SK-N-SH (cell line): ENCODE measurements at regions not wholly inside any gene's neighbourhood (a gene's known extent, or its start where the extent isn't known, plus 50 kb on each side); places are given as distances from the start of the nearest gene placed in this dataset.

Experiments
- CTCF ChIA-PET: fragments of 300-600, 350-600 bp; formaldehyde crosslinking; extraction: SDS; loops from one replicate; lab custom pipeline; 2021; lab: Yijun Ruan, JAX
- POLR2A ChIA-PET: fragments of 350-600 bp; sonication (Branson Sonifier 250); formaldehyde crosslinking; extraction: SDS; loops from one replicate; lab custom pipeline; 2020; ENCODE audit warnings: antibody characterized with exemption, inconsistent platforms; lab: Yijun Ruan, JAX
- DNase-seq: peaks from one replicate; pipeline ENCODE4 v3.0.0; 2012
- H2AFZ ChIP-seq: fragments of 200-600 bp; sonication (generic); 2 replicates; pipeline ENCODE4 v1.8.1; 2016; ENCODE audit warnings: antibody characterized with exemption, mild to moderate bottlenecking, low read depth
- H3F3A ChIP-seq: fragments of 200-600 bp; sonication (generic); replicated peaks from 2 replicates; pipeline ENCODE3; 2016; ENCODE audit warnings: antibody characterized with exemption, mild to moderate bottlenecking; ENCODE audit not compliant: insufficient read depth
- H3K27ac ChIP-seq, 2 experiments: fragments of 200-500 bp in 1 of 2; fragments of 200-600 bp in 1 of 2; sonication (Bioruptor generic) in 1 of 2; sonication (generic), shearing (Covaris generic) in 1 of 2; 2 replicates each; pipeline versions ENCODE4 v1.5.1 to v1.6.1; 2014 to 2016; ENCODE audit warnings: low read depth in 2 of 2, inconsistent platforms in 1 of 2, low read length in 1 of 2, mild to moderate bottlenecking in 1 of 2, mixed read lengths in 1 of 2
- H3K27me3 ChIP-seq: fragments of 200-600 bp; sonication (generic), shearing (Covaris generic); 2 replicates; pipeline ENCODE4 v1.6.1; 2016; ENCODE audit warnings: mixed run types; ENCODE audit not compliant: insufficient read depth
- H3K36me3 ChIP-seq, 2 experiments: fragments of 200-500 bp in 1 of 2; fragments of 200-600 bp in 1 of 2; sonication (Bioruptor generic) in 1 of 2; sonication (generic) in 1 of 2; replicated peaks in 1 of 2; 2 replicates each; pipeline versions ENCODE3 to v1.5.1; 2014 to 2016; ENCODE audit warnings: low read length in 1 of 2, mild to moderate bottlenecking in 1 of 2; ENCODE audit not compliant: insufficient read depth in 2 of 2, control insufficient read depth in 1 of 2
- H3K4me1 ChIP-seq, 2 experiments: fragments of 200-500 bp in 1 of 2; fragments of 200-600 bp in 1 of 2; sonication (Bioruptor generic) in 1 of 2; sonication (generic), shearing (Covaris generic) in 1 of 2; 2 replicates each; pipeline versions ENCODE4 v1.5.1 to v1.6.1; 2014 to 2016; ENCODE audit warnings: low read depth in 1 of 2, low read length in 1 of 2, mixed run types in 1 of 2; ENCODE audit not compliant: insufficient read depth in 2 of 2, control insufficient read depth in 1 of 2
- H3K4me2 ChIP-seq: fragments of 200-600 bp; sonication (generic), shearing (Covaris generic); 2 replicates; pipeline ENCODE4 v1.6.1; 2017; ENCODE audit warnings: mixed run types
- H3K4me3 ChIP-seq, 2 experiments: fragments of 200-500 bp in 1 of 2; fragments of 200-600 bp in 1 of 2; sonication (Bioruptor generic) in 1 of 2; sonication (generic), shearing (Covaris generic) in 1 of 2; 2 replicates each; pipeline versions ENCODE4 v1.5.1 to v1.8.1; 2014 to 2016; ENCODE audit warnings: low read depth in 2 of 2, inconsistent platforms in 1 of 2, low read length in 1 of 2, mild to moderate bottlenecking in 1 of 2, mixed read lengths in 1 of 2, moderate library complexity in 1 of 2
- H3K79me2 ChIP-seq: fragments of 200-600 bp; sonication (generic); 2 replicates; pipeline ENCODE4 v1.8.1; 2017; ENCODE audit warnings: mild to moderate bottlenecking; ENCODE audit not compliant: insufficient read depth
- H3K9ac ChIP-seq: fragments of 200-600 bp; sonication (generic); 2 replicates; pipeline ENCODE4 v1.6.1; 2017; ENCODE audit warnings: mixed run types
- H3K9me2 ChIP-seq: fragments of 200-600 bp; sonication (generic); 2 replicates; pipeline ENCODE4 v1.6.1; 2017; ENCODE audit warnings: mixed run types
- H3K9me3 ChIP-seq: fragments of 200-600 bp; sonication (generic); 2 replicates; pipeline ENCODE4 v1.6.1; 2017; ENCODE audit warnings: mixed run types, mild to moderate bottlenecking, moderate library complexity
- H4K20me1 ChIP-seq: fragments of 200-600 bp; sonication (generic); 2 replicates; pipeline ENCODE4 v1.6.1; 2017; ENCODE audit warnings: mild to moderate bottlenecking, mixed run types; ENCODE audit not compliant: insufficient read depth
- GATA2 ChIP-seq: sonication (generic); formaldehyde crosslinking; IDR thresholded peaks from 2 replicates; pipeline ENCODE4 v1.5.0; 2020; ENCODE audit warnings: mild to moderate bottlenecking, missing genetic modification reagents
- MXI1 ChIP-seq: IDR thresholded peaks from 2 replicates; pipeline ENCODE4 v1.6.1; 2012; ENCODE audit warnings: mild to moderate bottlenecking, low read depth, low read length, improper control_type of control experiment
- NRF1 ChIP-seq: IDR thresholded peaks from 2 replicates; pipeline ENCODE4 v1.6.1; 2012; ENCODE audit warnings: low read depth, mild to moderate bottlenecking, low read length
- PBX3 ChIP-seq: IDR thresholded peaks from 2 replicates; pipeline ENCODE4; 2012
- RAD21 ChIP-seq: IDR thresholded peaks from 2 replicates; pipeline ENCODE4 v1.6.1; 2012; ENCODE audit warnings: mild to moderate bottlenecking, low read length
- RCOR1 ChIP-seq: fragments of 150-350 bp; IDR thresholded peaks from 2 replicates; pipeline ENCODE4 v1.6.1; 2017; ENCODE audit warnings: antibody characterized with exemption, low read length
- REST ChIP-seq: IDR thresholded peaks from 2 replicates; pipeline ENCODE4 v1.6.1; 2012; ENCODE audit warnings: mild to moderate bottlenecking, low read depth, low read length, moderate library complexity
- RFX5 ChIP-seq: IDR thresholded peaks from 2 replicates; pipeline ENCODE4 v1.6.1; 2012; ENCODE audit warnings: mild to moderate bottlenecking, improper control_type of control experiment, low read length
- SMC3 ChIP-seq: IDR thresholded peaks from 2 replicates; pipeline ENCODE4 v1.6.1; 2012; ENCODE audit warnings: low read depth, low read length, improper control_type of control experiment
- TEAD4 ChIP-seq: IDR thresholded peaks from 2 replicates; pipeline ENCODE4 v1.4.0; 2012; ENCODE audit warnings: mild to moderate bottlenecking, borderline replicate concordance; ENCODE audit not compliant: insufficient read depth
- USF1 ChIP-seq: IDR thresholded peaks from 2 replicates; pipeline ENCODE4 v1.4.0; 2012; ENCODE audit warnings: low read depth, borderline replicate concordance
- WGBS: methylation state at CpG from one replicate; pipeline ENCODE4 v1.1.6; 2017; ENCODE audit warnings: low lambda C conversion rate; 5-methylcytosine and 5-hydroxymethylcytosine counted together
- TF ChIP-seq, protein P1 (sequence below): IDR thresholded peaks from 2 replicates; pipeline ENCODE4 v1.4.0; 2012; ENCODE audit warnings: low read depth, borderline replicate concordance
- TF ChIP-seq, protein P2 (sequence below): fragments of 150-350 bp; IDR thresholded peaks from 2 replicates; pipeline ENCODE4 v1.6.1; 2016; ENCODE audit warnings: mild to moderate bottlenecking, low read depth, low read length
- TF ChIP-seq, protein P3 (sequence below): IDR thresholded peaks from 2 replicates; pipeline ENCODE4 v1.4.0; 2012; ENCODE audit warnings: low read depth
- TF ChIP-seq, protein P4 (sequence below): fragments of 150-350 bp; IDR thresholded peaks from 2 replicates; pipeline ENCODE4 v1.6.1; 2017; ENCODE audit warnings: antibody characterized with exemption, low read length, low read depth, borderline replicate concordance

DNA sequence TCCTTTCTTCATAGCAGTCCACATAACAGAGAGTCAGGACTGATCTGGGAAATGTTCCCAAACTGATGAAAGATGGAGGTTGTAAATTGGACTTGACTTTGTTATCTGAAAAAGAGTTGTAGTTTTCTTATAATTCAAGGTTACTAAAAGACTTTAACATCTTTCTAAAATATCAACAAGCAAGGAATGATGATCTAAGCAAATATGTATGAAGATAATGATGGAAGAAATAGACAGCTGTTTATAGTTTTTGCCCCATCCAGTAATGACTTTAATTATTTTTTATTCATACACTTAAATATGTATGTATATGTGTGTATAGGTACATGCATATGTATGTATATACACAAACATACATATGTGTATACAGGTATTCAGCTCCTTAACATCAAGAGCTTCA is 411.1 kb upstream of the SPOCK3 start:
- H3K4me1 ChIP-seq: no peaks in the 10 kb centered on the region
- H3K9me2 ChIP-seq: no peaks in the 10 kb centered on the region
- no peaks in the 10 kb centered on the region for H4K20me1 ChIP-seq
- H3K9me3 ChIP-seq: no peaks in the 10 kb centered on the region
- TF ChIP-seq, protein P1, sequence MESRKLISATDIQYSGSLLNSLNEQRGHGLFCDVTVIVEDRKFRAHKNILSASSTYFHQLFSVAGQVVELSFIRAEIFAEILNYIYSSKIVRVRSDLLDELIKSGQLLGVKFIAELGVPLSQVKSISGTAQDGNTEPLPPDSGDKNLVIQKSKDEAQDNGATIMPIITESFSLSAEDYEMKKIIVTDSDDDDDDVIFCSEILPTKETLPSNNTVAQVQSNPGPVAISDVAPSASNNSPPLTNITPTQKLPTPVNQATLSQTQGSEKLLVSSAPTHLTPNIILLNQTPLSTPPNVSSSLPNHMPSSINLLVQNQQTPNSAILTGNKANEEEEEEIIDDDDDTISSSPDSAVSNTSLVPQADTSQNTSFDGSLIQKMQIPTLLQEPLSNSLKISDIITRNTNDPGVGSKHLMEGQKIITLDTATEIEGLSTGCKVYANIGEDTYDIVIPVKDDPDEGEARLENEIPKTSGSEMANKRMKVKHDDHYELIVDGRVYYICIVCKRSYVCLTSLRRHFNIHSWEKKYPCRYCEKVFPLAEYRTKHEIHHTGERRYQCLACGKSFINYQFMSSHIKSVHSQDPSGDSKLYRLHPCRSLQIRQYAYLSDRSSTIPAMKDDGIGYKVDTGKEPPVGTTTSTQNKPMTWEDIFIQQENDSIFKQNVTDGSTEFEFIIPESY: no peak
- TF ChIP-seq, protein P2, sequence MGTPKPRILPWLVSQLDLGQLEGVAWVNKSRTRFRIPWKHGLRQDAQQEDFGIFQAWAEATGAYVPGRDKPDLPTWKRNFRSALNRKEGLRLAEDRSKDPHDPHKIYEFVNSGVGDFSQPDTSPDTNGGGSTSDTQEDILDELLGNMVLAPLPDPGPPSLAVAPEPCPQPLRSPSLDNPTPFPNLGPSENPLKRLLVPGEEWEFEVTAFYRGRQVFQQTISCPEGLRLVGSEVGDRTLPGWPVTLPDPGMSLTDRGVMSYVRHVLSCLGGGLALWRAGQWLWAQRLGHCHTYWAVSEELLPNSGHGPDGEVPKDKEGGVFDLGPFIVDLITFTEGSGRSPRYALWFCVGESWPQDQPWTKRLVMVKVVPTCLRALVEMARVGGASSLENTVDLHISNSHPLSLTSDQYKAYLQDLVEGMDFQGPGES: no peak
- TF ChIP-seq, protein P3, sequence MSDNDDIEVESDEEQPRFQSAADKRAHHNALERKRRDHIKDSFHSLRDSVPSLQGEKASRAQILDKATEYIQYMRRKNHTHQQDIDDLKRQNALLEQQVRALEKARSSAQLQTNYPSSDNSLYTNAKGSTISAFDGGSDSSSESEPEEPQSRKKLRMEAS: no peak
- TF ChIP-seq PBX3: no peak
- no peak for TF ChIP-seq SMC3
- no peak for TF ChIP-seq USF1
- no peak for TF ChIP-seq RAD21
- no peak for TF ChIP-seq MXI1
- TF ChIP-seq, protein P4, sequence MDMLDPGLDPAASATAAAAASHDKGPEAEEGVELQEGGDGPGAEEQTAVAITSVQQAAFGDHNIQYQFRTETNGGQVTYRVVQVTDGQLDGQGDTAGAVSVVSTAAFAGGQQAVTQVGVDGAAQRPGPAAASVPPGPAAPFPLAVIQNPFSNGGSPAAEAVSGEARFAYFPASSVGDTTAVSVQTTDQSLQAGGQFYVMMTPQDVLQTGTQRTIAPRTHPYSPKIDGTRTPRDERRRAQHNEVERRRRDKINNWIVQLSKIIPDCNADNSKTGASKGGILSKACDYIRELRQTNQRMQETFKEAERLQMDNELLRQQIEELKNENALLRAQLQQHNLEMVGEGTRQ: no peak
- TF ChIP-seq RCOR1: no peak
- no peak for TF ChIP-seq GATA2
- TF ChIP-seq, all 33 proteins: peak for 0
- no peak overlapping the region for H3K4me2 ChIP-seq
- no peak overlapping the region for H3K4me3 ChIP-seq
- CTCF ChIA-PET: no interaction called here
- H3K9ac ChIP-seq: no peak overlapping the region
- no peaks in the 10 kb centered on the region for H3K79me2 ChIP-seq
- H3F3A ChIP-seq: no peaks in the 10 kb centered on the region
- no peak overlapping the region for H2AFZ ChIP-seq
- DNase-seq: no peak
- H3K27ac ChIP-seq: no peak overlapping the region
- POLR2A ChIA-PET: no interaction called here
- no peaks in the 10 kb centered on the region for H3K36me3 ChIP-seq
- no peaks in the 10 kb centered on the region for H3K27me3 ChIP-seq

DNA sequence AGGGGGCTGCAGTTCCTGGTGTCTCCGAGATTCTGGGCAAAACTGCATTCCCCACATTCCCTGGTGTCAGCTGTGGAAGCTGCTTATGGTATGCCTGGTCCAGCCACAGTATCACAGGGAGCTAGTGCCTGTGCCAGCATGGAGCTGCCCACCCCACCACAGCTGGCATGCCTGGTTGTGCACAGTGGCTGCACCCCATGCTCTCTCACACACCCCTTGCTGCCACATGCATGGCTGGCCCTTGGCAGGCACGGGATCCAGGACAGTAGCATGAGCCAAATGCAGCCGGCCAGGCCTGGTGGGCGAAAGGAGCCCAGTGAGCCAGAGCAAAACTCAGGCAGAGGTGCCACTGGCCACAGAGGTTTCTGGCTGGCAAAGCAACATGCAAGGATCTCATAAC is 418.0 kb upstream of the SPOCK3 start:
- DNase-seq: no peak
- Histone ChIP-seq H3K27me3 (no peaks in the 10 kb centered on the region), H2AFZ (no peak overlapping the region), H3F3A (no peaks in the 10 kb centered on the region), H4K20me1 (no peaks in the 10 kb centered on the region), H3K36me3 (no peaks in the 10 kb centered on the region), H3K79me2 (no peaks in the 10 kb centered on the region), H3K9me2 (no peaks in the 10 kb centered on the region), H3K4me3 (no peak overlapping the region), H3K9ac (no peak overlapping the region), H3K27ac (no peak overlapping the region), H3K4me1 (no peaks in the 10 kb centered on the region), H3K9me3 (no peaks in the 10 kb centered on the region), H3K4me2 (no peak overlapping the region)
- ChIA-PET CTCF (interaction anchor here (1.4 kb wide), 1 partner anchor 29 kb away, joined by 3 read pairs; no protein-coding TSS in a partner anchor), POLR2A (no interaction called here)
- WGBS: 10% methylated on average over 4 of the region's 4 CpGs
- TF ChIP-seq NRF1 (no peak), SMC3 (no peak), RFX5 (no peak), USF1 (no peak), TEAD4 (no peak), RAD21 (no peak), REST (no peak)
- TF ChIP-seq, protein P4: no peak
